HG03108 (cell line): ENCODE measurements at regions not wholly inside any gene's neighbourhood (a gene's known extent, or its start where the extent isn't known, plus 50 kb on each side); places are given as distances from the start of the nearest gene placed in this dataset.
"Not testable (repeated sequence)": the region's sequence is repeated elsewhere in the genome, so short reads cannot be mapped to it uniquely, and the experiment has no call there.

Source experiments
- ATAC-seq: cut with Tn5 transposase; IDR thresholded peaks from one replicate; pipeline ENCODE4 v1.9.1; 2021; ENCODE audit warnings: moderate library complexity; ENCODE audit not compliant: unreplicated experiment

- no peak for ATAC-seq
Observed at GRCh38 chr9:16267281-16268066, 603.0 kb downstream of the BNC2 start.

- no peak for ATAC-seq
Observed at GRCh38 chr9:16268067-16268881, 602.2 kb downstream of the BNC2 start.

GRCh38 chr9:16271967-16272366, 598.5 kb downstream of the BNC2 start:
- no peak for ATAC-seq

- ATAC-seq = no peak
Observed at GRCh38 chr9:16272776-16273175, 597.7 kb downstream of the BNC2 start.

GRCh38 chr9:16275795-16276624, 594.5 kb downstream of the BNC2 start:
- ATAC-seq = no peak

- no peak for ATAC-seq
Observed at GRCh38 chr9:16276866-16277265, 593.6 kb downstream of the BNC2 start.

DNA sequence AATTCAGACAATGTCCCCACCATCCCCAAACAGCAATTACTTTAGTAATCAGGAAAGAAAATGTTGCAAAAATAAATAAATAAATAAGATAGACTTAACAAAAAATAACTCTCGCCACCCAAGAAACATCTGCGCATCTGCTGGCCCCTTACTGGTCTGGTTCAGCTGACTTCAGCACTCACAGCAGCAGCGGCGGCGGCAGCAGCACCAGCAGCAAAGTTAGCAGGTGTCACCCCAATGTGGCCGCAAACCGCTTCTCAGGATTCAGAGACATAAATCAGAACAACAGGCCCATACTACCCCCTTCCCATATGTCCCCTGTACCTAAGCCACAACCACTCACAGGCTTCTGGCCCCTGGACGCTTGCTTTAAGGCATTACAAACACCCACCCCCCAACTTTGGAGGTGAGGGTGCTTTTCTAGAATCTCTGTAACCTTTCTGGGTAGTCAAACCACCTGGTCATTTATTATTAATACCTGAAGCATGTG, 593.0 kb downstream of the BNC2 start:
- ATAC-seq = no peak

- ATAC-seq = no peak
Observed at GRCh38 chr9:16278326-16278999, 592.0 kb downstream of the BNC2 start.

GRCh38 chr9:16281707-16282106, 588.8 kb downstream of the BNC2 start:
- ATAC-seq = no peak

DNA sequence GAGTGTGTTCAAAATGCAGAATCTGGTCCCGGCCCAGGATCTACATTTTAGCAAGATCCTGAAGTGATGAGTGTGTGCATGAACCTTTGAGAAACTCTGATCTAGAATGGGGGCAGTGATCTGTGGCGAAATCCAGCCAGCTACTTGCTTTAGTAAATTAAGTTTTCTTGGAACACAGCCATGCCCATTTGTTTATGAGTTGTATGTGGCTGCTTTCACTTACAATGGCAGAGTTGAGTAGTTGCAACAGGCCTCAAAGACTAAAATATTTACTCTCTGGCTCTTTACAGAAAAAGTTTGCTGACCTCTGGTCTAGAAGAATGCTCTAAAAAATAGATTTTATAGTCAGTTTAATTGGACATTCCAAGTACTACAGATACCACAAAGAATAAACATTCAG, 588.3 kb downstream of the BNC2 start:
- ATAC-seq = no peak

DNA sequence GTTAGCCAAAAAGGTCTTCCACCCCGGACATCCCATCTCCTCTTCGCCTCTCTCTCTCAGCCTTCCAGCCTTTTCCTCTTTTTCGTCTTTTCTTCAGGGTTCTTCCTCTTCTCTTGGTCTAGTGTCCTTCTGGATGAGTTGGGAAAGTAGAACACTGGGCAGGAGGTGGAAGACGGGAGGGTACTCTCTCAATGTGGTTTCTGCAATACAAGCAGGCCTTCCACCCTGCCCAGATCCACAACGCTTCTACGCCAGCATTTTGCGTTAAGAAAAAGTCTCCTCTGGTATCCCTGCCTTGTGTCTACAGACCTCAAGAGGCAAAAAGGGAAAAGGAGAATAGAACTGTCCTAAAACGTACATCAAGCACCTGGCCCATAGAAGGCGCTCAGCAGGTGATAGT, 587.8 kb downstream of the BNC2 start:
- no peak for ATAC-seq

DNA sequence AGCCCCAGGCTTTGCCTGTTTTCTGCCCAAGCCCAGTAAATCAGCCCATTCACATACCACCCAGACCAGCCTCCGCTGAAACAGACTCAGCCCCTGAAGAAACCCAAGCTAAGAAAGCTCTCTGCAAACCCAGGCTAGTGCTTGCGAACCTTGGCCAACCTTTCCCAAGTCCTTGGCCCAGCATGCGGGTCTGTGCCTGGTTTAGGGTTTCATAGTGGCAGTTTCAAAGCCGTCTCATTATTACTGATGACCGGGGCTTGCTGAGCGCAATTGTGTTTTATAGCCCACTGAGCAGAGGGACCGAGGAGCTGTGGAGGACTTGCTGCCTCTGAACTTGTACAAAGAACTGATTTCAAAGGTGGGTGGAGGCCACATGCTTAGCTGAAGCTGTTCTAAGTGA, 584.3 kb downstream of the BNC2 start:
- ATAC-seq = no peak

DNA sequence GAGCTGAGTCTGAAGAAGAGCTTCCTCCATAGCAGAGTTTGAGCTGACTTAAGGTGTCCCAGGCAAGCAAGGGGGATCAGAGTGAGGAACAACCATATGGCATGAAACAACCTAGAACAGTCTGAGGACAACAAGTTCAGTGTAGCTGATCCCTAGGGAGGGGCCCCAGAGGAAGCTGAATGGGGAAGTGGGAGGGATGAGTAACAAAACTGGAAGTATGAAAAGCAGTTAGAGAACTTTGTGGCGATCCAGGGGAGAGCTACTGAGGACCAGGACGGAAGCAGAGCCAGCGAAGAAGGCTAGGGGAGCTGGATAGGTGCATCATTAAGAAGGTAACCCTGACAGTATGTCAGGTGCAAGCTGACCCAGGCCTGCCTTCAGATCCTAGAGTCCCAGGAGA, 580.8 kb downstream of the BNC2 start:
- no peak for ATAC-seq

- ATAC-seq = no peak
Observed at GRCh38 chr9:16290169-16290568, 580.3 kb downstream of the BNC2 start.

GRCh38 chr9:16291921-16292320, 578.5 kb downstream of the BNC2 start:
- no peak for ATAC-seq

GRCh38 chr9:16293610-16294009, 576.9 kb downstream of the BNC2 start:
- ATAC-seq = no peak

DNA sequence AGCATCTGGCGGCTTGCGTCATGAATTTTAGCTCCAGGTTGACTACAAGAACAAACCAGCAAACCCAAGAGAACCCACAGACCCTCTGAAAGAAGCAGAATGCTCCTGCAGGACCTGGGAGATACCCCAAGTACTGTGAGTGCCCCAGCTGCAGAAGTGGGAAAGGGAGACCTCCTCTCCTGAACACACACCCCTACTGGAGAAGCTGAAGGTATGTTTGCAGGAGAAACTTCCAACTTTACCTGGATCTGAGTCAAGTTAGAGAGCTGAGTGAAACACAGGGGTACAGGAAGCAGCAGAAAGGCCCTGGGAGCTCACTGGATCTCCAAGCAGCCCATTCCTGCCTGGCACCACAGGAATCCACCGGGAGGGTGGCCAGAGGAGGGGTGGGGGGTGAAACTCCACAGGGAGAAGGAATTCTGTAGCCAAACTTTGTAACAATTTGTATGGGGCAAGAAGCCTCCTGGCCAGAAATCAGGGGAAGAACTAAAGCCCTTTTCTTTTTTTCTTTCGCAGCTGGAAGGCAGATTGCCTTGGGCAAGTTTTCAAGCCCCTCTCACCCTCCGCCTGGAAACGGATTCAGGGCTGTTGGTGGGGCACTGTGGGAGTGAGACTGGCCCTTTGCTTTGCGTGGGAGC, 576.2 kb downstream of the BNC2 start:
- no peak for ATAC-seq

DNA sequence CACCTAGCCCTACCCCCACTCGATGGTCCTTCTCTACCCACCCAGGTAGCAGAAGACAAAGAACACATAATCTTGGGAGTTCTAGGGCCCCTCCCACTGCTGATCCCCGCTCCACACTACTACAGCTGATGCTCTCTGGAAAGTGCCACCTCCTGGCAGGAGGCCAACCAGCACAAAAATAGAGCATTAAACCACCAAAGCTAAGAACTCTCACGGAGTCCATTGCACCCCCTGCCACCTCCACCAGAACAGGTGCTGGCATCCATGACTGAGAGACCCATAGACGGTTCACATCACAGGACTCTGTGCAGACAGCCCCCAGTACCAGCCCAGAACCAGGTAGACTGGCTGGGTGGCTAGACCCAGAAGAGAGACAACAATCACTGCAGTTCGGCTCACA, 575.5 kb downstream of the BNC2 start:
- not testable (repeated sequence) for ATAC-seq

DNA sequence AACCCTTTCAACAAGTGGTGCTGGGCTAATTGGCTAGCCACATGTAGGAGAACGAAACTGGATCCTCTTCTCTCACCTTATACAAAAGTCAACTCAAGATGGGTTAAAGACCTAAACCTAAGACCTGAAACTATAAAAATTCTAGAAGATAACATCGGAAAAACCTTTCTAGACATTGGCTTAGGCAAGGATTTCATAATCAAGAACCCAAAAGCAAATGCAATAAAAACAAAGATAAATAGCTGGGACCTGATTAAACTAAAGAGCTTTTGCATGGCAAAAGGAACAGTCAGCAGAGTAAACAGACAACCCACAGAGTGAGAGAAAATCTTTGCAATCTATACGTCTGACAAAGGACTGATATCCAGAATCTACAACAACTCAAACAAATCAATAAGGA, 571.1 kb downstream of the BNC2 start:
- not testable (repeated sequence) for ATAC-seq

- no peak for ATAC-seq
Observed at GRCh38 chr9:16303506-16303905, 567.0 kb downstream of the BNC2 start.
